ENCODE measurements at regions not wholly inside any gene's neighbourhood (a gene's known extent, or its start where the extent isn't known, plus 50 kb on each side); places are given as distances from the start of the nearest gene placed in this dataset.

DNA sequence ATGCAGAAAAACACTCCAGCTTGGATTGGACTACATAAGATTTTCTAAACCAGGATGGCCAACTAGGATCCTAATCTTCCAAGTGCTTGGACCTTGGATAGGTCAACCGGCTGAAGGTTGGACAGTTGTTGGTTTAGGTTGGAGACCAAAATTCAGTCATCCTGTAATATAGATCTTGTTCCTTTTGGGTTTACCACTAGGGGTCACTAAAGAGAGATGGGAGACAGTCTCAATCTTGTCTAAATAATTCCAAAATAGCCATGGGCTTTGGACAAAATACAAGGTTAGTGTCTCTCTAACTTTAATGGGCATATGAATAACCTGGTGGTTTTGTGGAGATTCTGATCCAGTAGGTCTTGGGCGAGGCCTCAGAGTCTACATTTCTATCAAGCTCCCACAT lies 148.7 kb upstream of the ERCC6L2 start:
- TF ChIP-seq, protein P1, sequence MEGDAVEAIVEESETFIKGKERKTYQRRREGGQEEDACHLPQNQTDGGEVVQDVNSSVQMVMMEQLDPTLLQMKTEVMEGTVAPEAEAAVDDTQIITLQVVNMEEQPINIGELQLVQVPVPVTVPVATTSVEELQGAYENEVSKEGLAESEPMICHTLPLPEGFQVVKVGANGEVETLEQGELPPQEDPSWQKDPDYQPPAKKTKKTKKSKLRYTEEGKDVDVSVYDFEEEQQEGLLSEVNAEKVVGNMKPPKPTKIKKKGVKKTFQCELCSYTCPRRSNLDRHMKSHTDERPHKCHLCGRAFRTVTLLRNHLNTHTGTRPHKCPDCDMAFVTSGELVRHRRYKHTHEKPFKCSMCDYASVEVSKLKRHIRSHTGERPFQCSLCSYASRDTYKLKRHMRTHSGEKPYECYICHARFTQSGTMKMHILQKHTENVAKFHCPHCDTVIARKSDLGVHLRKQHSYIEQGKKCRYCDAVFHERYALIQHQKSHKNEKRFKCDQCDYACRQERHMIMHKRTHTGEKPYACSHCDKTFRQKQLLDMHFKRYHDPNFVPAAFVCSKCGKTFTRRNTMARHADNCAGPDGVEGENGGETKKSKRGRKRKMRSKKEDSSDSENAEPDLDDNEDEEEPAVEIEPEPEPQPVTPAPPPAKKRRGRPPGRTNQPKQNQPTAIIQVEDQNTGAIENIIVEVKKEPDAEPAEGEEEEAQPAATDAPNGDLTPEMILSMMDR (IDR thresholded peaks at IDR 0.05; ENCODE audit: insufficient read depth, low read length, poor library complexity, severe bottlenecking) = peak; percentile 35
- TF ChIP-seq EZH2phosphoT487 (conservative IDR thresholded peaks at IDR 0.05; ENCODE audit: low read length) = no peak

Measured in SU-DHL-6 (cell line).